NCI-H1417 treated with DMSO at 0.1 percent for 48 hours (cell line): ENCODE measurements at regions not wholly inside any gene's neighbourhood (a gene's known extent, or its start where the extent isn't known, plus 50 kb on each side); places are given as distances from the start of the nearest gene placed in this dataset.

Experiments
- DNase-seq: peaks from one replicate; lab custom pipeline; 2025; lab: John Stamatoyannopoulos, UW

GRCh38 chr20:58565461-58566175 is 50.4 kb upstream of the APCDD1L start:
- no peak for DNase-seq
